Fibroblast of mammary gland (primary cell): ENCODE measurements at regions not wholly inside any gene's neighbourhood (a gene's known extent, or its start where the extent isn't known, plus 50 kb on each side); places are given as distances from the start of the nearest gene placed in this dataset.
"Not testable (repeated sequence)": the region's sequence is repeated elsewhere in the genome, so short reads cannot be mapped to it uniquely, and the experiment has no call there.

ENCODE experiments used
- DNase-seq: peaks from one replicate; pipeline ENCODE4 v3.0.0-alpha.2; 2010; ENCODE audit warnings: low read depth
- H3K4me3 ChIP-seq: 2 replicates; pipeline ENCODE4 v1.5.1; 2011; ENCODE audit warnings: low read depth, mild to moderate bottlenecking, low read length, moderate library complexity; ENCODE audit not compliant: control insufficient read depth
- TF ChIP-seq, protein P1 (sequence below): conservative IDR thresholded peaks from 2 replicates; pipeline ENCODE4 v1.5.1; 2011; ENCODE audit warnings: low read depth, low read length, inconsistent platforms; ENCODE audit not compliant: control insufficient read depth, insufficient read depth

DNA sequence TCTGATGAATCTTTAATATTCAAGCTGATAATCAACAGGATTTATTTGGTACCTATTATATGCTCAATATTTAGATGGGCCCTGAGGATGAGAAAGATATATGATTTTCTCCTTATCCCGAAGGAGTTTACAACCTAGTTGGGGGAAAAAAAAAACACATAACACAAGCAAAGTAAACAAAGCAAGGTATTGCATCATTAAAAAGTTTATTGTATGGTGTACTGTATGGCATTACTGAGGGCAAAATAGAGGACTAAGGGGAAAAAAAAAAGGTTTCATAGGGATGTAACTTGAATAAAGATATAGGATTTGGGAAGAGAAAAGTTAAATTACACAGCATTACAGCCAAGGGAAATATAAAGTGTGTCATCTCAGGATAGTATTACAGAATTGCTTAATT is 574.7 kb downstream of the TBC1D32 start:
- no peak for DNase-seq
- no peak overlapping the region for H3K4me3 ChIP-seq
- TF ChIP-seq, protein P1, sequence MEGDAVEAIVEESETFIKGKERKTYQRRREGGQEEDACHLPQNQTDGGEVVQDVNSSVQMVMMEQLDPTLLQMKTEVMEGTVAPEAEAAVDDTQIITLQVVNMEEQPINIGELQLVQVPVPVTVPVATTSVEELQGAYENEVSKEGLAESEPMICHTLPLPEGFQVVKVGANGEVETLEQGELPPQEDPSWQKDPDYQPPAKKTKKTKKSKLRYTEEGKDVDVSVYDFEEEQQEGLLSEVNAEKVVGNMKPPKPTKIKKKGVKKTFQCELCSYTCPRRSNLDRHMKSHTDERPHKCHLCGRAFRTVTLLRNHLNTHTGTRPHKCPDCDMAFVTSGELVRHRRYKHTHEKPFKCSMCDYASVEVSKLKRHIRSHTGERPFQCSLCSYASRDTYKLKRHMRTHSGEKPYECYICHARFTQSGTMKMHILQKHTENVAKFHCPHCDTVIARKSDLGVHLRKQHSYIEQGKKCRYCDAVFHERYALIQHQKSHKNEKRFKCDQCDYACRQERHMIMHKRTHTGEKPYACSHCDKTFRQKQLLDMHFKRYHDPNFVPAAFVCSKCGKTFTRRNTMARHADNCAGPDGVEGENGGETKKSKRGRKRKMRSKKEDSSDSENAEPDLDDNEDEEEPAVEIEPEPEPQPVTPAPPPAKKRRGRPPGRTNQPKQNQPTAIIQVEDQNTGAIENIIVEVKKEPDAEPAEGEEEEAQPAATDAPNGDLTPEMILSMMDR = no peak

DNA sequence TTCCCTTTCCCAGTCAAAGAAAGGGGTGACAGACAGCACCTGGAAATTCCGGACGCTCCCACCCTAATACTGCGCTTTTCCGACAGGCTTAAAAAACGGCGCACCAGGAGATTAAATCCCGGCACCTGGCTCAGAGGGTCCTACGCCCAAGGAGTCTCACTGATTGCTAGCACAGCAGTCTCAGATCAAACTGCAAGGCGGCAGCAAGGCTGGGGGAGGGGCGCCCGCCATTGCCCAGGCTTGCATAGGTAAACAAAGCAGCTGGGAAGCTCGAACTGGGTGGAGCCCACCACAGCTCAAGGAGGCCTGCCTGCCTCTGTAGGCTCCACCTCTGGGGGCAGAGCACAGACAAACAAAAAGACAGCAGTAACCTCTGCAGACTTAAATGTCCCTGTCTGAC is 585.7 kb downstream of the TBC1D32 start:
- DNase-seq, H3K4me3 ChIP-seq: not testable (repeated sequence)

DNA sequence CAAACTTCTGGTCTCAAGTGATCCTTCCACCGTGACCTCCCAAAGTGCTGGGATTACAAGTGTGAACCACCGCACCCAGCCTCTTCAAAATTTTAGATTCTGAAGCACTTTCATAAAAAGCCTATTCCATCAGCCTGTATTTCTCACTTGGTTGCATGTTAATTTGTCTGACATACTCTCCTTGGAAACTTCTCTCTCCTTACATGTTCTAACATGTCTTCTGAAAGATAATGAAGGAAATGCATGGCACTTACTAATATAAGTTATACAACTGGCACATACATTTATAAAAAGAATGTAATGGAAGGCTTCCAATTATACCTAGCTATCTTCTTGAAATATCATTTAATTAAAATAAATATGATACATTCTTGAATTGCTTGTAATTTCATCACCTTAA is 597.5 kb downstream of the TBC1D32 start:
- H3K4me3 ChIP-seq = no peak overlapping the region
- DNase-seq = no peak
- TF ChIP-seq, protein P1 = no peak

DNA sequence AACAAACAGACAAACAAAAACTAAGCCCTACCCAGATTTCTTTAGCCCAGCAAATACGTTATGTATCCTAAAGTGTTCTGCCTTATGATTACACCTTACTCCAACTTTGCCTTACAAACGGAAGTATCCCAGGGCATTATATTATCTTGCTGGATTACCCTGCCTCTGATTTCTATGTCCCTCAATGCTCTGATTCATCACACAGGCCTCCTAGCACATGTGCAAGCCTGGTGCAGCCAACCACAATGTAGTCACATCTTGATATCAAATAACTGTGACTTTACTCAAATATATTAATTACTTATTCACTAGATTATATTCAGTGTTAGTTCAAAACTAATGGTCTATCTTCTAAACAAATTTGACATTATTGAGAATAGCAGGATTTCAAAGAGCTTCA is 598.6 kb downstream of the TBC1D32 start:
- no peak for DNase-seq
- no peak overlapping the region for H3K4me3 ChIP-seq
- TF ChIP-seq, protein P1 = no peak

DNA sequence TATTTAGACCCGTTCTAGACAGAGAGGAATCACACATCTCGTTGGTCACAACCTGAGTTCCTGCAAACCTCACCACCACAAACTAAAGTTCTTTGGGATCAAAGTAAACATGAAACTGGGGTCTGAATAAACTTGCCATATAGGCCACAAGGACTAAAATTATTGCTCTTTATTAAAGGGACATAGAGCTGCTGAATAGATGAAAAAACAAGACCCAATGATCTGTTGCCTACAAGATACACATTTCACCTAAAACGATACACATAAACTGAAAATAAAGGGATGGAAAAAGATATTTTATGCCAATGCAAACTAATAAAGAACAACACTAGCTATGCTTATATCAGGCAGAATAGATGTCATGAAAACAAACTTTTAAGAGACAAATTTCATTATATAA is 623.0 kb downstream of the TBC1D32 start:
- TF ChIP-seq, protein P1 = no peak
- no peak overlapping the region for H3K4me3 ChIP-seq
- DNase-seq = no peak

DNA sequence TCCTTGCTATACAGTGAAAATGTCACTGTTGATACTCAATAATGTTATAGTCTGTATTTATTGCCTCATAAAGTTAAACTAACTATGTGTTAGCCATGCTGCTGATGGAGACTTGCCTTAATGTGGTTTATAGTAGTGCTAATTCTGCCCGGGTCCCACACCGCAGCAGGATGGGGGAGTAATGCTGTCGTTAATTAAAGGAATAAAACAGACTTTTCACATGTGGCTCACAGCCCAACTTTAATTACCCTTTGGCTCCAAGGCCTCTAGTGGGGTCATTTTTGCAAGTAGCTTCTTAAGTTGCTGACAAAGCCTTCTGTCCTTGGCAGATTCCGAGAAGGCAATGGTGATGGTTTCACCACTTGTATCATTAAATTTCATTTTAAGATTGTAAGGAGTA is 634.3 kb downstream of the TBC1D32 start:
- TF ChIP-seq, protein P1 = no peak
- DNase-seq = no peak
- H3K4me3 ChIP-seq = no peak overlapping the region

DNA sequence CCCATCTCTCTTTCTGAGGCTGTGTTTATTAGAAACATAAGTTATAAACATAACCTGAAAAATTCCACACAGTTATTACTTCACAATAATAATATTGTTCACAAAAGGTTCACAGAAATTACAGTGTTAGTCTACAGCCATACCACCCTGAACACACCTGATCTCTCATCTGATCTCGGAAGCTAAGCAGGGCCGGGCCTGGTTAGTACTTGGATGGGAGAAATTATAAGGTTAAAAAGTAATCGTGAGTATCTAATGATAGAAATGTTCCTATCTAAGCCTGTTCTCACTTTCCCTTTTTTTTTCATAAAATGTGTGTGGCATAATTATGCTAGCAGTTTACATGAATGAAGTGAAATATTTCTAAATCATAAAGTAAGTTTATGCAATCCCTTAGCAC is 647.8 kb downstream of the TBC1D32 start:
- H3K4me3 ChIP-seq = no peak overlapping the region
- DNase-seq = no peak

More for the DNA sequence above, 647.8 kb downstream of the TBC1D32 start:
- TF ChIP-seq, protein P1 = no peak
